ENCODE measurements at regions not wholly inside any gene's neighbourhood (a gene's known extent, or its start where the extent isn't known, plus 50 kb on each side); places are given as distances from the start of the nearest gene placed in this dataset.

DNA sequence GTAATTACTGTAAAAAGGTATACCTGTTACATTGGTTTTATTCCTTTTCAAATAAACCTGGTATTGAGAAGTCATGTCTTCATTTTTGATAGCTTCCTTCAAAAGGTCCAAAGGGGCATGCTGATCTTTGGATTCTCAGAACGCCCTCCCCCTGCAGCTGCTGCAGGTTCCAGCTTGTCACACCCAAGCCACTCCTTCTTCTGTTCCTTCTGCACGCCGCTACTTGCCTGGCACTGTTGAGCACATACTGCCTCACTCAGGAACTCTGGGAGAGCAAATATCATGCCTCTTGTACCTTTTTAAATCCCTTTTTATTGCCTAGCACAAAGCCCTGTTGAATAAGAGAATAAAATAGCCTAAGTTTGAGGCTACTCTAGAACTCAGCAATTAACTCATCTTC is 136.9 kb downstream of the BARHL2 start:
- no peak for TF ChIP-seq CTCF (IDR thresholded peaks at IDR 0.05; ENCODE audit: low read depth, low read length, missing control alignments)
- DNase-seq (ENCODE audit: low read depth): no peak
- in situ Hi-C loops (cut with HindIII; ENCODE audit: low sequenced_read_pairs): no loop called here
- no peak overlapping the region for H3K4me3 ChIP-seq (ENCODE audit: low read depth, low read length)

DNA sequence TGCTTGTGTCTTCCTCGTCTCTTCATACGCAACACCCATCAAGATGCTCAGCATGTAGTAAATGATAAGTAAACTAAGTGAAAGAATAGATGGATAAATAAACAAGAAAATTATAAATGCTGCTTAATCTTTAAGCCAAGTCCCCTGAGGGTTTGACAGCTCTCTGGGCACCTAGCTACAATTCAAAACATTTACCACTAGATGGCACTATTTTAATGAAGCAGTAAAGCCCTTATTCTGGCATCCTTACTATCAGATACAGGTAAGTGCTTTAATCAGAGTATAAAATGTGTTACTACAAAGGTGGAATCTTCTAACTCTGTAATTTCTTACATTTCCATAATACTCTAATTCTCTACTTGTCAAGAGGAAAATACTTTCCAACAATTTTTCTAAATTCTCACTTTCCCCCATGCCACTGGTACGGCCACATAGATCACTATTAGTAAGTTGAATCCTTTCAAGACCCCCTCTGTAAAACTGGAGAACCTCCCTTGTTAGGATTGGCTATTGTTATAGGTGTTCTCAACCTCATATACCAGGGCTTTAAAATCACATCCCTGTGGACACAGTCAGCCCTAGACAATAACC is 137.8 kb downstream of the BARHL2 start:
- DNase-seq (ENCODE audit: low read depth): peak; percentile 15
- H3K4me3 ChIP-seq (ENCODE audit: low read depth, low read length): no peak overlapping the region
- in situ Hi-C loops (cut with HindIII; ENCODE audit: low sequenced_read_pairs): no loop called here
- TF ChIP-seq CTCF (IDR thresholded peaks at IDR 0.05; ENCODE audit: low read depth, low read length, missing control alignments): peak; percentile 56

DNA sequence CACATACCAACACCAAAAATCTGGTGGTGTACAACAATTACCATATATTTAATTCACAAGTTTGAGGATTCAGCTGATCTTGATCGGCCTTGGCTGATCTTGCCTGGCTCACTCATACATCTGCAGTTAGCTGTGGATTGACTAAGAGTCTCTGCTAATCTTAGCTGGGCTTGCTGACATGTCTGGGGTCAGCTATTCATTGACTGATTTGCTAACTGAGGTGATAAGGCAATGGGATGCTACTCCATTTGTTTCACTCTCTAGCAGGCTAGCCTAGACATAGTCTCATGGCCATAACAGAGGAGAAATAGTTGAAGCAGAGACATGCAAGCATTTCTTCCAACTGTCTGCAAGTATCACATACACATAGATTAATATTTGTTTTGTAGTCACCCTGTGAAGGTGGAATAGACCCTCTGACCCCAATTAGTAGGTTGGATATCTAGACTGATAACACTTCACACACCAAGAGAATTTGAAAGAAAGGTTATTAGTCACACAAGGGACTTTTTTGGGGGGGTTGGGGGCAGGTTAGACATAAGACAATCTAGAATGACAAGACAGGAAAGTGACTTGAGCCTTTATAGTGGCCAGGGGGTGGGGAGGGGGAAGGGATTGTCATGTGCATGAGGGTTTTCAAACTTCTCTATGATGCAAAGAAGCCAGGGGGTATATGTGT is 142.3 kb downstream of the BARHL2 start:
- no peak for DNase-seq (ENCODE audit: low read depth)
- H3K4me3 ChIP-seq (ENCODE audit: low read depth, low read length): no peak overlapping the region
- TF ChIP-seq CTCF (IDR thresholded peaks at IDR 0.05; ENCODE audit: low read depth, low read length, missing control alignments): no peak
- in situ Hi-C loops (cut with HindIII; ENCODE audit: low sequenced_read_pairs): no loop called here

DNA sequence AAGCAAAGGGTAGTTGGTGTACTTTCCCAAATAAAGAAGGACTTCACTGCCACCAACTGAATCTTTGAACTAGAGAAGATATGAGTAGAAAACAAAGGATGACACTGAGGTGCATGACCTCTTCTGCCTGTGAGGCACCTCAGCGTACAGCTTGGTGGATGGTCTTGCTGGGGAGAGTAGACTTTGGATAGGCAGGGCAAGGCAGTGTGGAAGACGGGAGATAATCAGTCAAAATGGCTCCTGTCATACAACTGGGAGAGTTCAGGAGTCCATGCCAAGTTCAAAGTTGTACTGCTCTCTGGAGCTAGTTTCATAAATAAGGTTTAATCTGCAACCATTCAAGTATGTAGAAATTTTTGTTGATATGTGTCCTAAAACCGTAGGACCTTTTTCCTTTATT is 143.4 kb downstream of the BARHL2 start:
- no peak for DNase-seq (ENCODE audit: low read depth)
- no peak overlapping the region for H3K4me3 ChIP-seq (ENCODE audit: low read depth, low read length)
- in situ Hi-C loops (cut with HindIII; ENCODE audit: low sequenced_read_pairs): no loop called here
- TF ChIP-seq CTCF (IDR thresholded peaks at IDR 0.05; ENCODE audit: low read depth, low read length, missing control alignments): no peak

- no peak overlapping the region for H3K4me3 ChIP-seq (ENCODE audit: low read depth, low read length)
- no peak for TF ChIP-seq CTCF (IDR thresholded peaks at IDR 0.05; ENCODE audit: low read depth, low read length, missing control alignments)
- in situ Hi-C loops (cut with HindIII; ENCODE audit: low sequenced_read_pairs): no loop called here
- no peak for DNase-seq (ENCODE audit: low read depth)
Observed at GRCh38 chr1:90572446-90572845, 144.7 kb downstream of the BARHL2 start.

GRCh38 chr1:90568436-90568835 is 148.7 kb downstream of the BARHL2 start:
- no peak for DNase-seq (ENCODE audit: low read depth)
- no peak for TF ChIP-seq CTCF (IDR thresholded peaks at IDR 0.05; ENCODE audit: low read depth, low read length, missing control alignments)
- in situ Hi-C loops (cut with HindIII; ENCODE audit: low sequenced_read_pairs): no loop called here
- H3K4me3 ChIP-seq (ENCODE audit: low read depth, low read length): no peak overlapping the region

All from astrocyte of the cerebellum (primary cell).